DOHH2 (cell line): ENCODE measurements at regions not wholly inside any gene's neighbourhood (a gene's known extent, or its start where the extent isn't known, plus 50 kb on each side); places are given as distances from the start of the nearest gene placed in this dataset.

Experiments used
- EZH2phosphoT487 ChIP-seq: fragments of 200-600 bp; sonication (generic); IDR thresholded peaks from 2 replicates; pipeline ENCODE4 v1.6.1; 2017; ENCODE audit warnings: borderline replicate concordance, mild to moderate bottlenecking, antibody characterized with exemption, low read length, moderate library complexity, mixed read lengths
- TF ChIP-seq, protein P1 (sequence below): fragments of 200-600 bp; sonication (generic); IDR thresholded peaks from one replicate; pipeline ENCODE4 v1.5.1; 2014; ENCODE audit warnings: antibody characterized with exemption, mild to moderate bottlenecking, low read depth, low read length; ENCODE audit not compliant: poor library complexity, severe bottlenecking

DNA sequence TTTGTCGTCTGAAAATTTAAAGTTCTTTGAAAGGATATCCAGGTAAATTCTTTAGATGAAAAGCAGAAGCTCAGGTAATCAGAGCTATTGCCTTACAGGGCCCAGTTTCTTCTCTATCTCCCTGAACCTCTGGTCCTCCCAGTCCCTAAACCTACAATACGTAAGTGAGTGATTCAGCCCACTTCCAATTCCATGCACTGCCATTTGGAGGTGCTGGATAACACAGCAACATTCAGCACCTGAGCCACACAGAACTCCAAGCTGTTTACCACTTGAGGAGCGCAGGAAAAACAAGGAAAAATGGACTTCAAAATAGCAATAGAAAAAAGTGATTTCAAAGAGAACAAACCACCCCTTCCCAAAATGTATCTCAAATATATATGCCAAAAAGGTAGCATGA is 105.0 kb upstream of the DNAJC10 start:
- TF ChIP-seq, protein P1, sequence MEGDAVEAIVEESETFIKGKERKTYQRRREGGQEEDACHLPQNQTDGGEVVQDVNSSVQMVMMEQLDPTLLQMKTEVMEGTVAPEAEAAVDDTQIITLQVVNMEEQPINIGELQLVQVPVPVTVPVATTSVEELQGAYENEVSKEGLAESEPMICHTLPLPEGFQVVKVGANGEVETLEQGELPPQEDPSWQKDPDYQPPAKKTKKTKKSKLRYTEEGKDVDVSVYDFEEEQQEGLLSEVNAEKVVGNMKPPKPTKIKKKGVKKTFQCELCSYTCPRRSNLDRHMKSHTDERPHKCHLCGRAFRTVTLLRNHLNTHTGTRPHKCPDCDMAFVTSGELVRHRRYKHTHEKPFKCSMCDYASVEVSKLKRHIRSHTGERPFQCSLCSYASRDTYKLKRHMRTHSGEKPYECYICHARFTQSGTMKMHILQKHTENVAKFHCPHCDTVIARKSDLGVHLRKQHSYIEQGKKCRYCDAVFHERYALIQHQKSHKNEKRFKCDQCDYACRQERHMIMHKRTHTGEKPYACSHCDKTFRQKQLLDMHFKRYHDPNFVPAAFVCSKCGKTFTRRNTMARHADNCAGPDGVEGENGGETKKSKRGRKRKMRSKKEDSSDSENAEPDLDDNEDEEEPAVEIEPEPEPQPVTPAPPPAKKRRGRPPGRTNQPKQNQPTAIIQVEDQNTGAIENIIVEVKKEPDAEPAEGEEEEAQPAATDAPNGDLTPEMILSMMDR: no peak
- TF ChIP-seq EZH2phosphoT487: no peak
